HEK293 (cell line): ENCODE measurements at regions not wholly inside any gene's neighbourhood (a gene's known extent, or its start where the extent isn't known, plus 50 kb on each side); places are given as distances from the start of the nearest gene placed in this dataset.

Experiments
- OSR2 ChIP-seq: fragments of 450-650 bp; formaldehyde crosslinking; IDR thresholded peaks from 2 replicates; pipeline ENCODE4 v1.5.1; 2016; ENCODE audit warnings: missing biosample characterization, missing genetic modification characterization
- ZNF202 ChIP-seq: fragments of 450-650 bp; formaldehyde crosslinking; IDR thresholded peaks from 2 replicates; pipeline ENCODE4 v1.5.1; 2016; ENCODE audit warnings: missing biosample characterization, missing genetic modification characterization, borderline replicate concordance
- ZNF248 ChIP-seq: fragments of 450-650 bp; formaldehyde crosslinking; IDR thresholded peaks from 2 replicates; pipeline ENCODE4 v1.5.1; 2017; ENCODE audit warnings: missing biosample characterization, missing genetic modification characterization
- ZNF302 ChIP-seq: fragments of 450-650 bp; formaldehyde crosslinking; IDR thresholded peaks from 2 replicates; pipeline ENCODE4 v1.5.1; 2016; ENCODE audit warnings: missing biosample characterization, missing genetic modification characterization, low read depth
- ZNF600 ChIP-seq: fragments of 450-650 bp; formaldehyde crosslinking; IDR thresholded peaks from 2 replicates; pipeline ENCODE4 v1.5.1; 2016; ENCODE audit warnings: missing biosample characterization, missing genetic modification characterization
- ZNF677 ChIP-seq: fragments of 450-650 bp; IDR thresholded peaks from 2 replicates; pipeline ENCODE4 v1.5.0; 2018; ENCODE audit warnings: missing biosample characterization, mild to moderate bottlenecking, missing genetic modification characterization, moderate library complexity
- ZNF707 ChIP-seq: fragments of 450-650 bp; formaldehyde crosslinking; IDR thresholded peaks from 2 replicates; pipeline ENCODE4 v1.5.1; 2016; ENCODE audit warnings: missing biosample characterization, missing genetic modification characterization
- ZNF777 ChIP-seq: fragments of 450-650 bp; formaldehyde crosslinking; IDR thresholded peaks from 2 replicates; pipeline ENCODE4 v1.5.1; 2017; ENCODE audit warnings: missing biosample characterization, missing genetic modification characterization, borderline replicate concordance
- TF ChIP-seq, protein P1 (sequence below): fragments of 450-650 bp; formaldehyde crosslinking; IDR thresholded peaks from 2 replicates; pipeline ENCODE4 v1.5.1; 2016; ENCODE audit warnings: missing biosample characterization, missing genetic modification characterization
- TF ChIP-seq, protein P2 (sequence below): fragments of 450-650 bp; formaldehyde crosslinking; IDR thresholded peaks from 2 replicates; pipeline ENCODE4 v1.5.1; 2016; ENCODE audit warnings: missing biosample characterization, missing genetic modification characterization
- TF ChIP-seq, protein P3 (sequence below): fragments of 450-650 bp; formaldehyde crosslinking; IDR thresholded peaks from 2 replicates; pipeline ENCODE4 v1.5.1; 2017; ENCODE audit warnings: missing biosample characterization, missing genetic modification characterization

DNA sequence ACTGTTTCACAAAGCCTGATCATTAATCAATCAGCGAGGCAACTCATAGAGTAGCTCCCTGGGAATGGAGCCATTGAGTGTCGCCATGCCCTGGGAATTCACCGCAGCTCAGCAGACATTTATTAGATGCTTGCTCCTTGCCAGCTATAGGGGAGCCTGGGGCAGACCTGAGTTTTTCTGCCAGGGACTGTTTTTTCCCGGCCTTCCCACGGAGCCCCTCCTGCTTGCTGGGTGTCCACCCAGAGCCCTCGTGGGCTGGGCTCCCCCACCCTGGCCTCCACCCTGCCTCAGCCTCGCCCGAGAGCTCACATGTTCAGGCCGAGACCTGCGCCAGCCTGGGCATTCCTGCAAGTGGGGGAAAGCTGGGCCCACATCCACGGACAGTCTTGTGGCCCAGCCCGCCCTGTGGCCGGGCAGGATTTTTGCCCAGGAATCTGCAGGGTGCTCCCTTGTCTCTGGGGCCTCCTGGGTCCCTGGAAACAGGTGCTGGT, 64.9 kb downstream of the SMIM38 start:
- TF ChIP-seq ZNF777 (tag by site-specific recombination), result no peak
- TF ChIP-seq, protein P1, sequence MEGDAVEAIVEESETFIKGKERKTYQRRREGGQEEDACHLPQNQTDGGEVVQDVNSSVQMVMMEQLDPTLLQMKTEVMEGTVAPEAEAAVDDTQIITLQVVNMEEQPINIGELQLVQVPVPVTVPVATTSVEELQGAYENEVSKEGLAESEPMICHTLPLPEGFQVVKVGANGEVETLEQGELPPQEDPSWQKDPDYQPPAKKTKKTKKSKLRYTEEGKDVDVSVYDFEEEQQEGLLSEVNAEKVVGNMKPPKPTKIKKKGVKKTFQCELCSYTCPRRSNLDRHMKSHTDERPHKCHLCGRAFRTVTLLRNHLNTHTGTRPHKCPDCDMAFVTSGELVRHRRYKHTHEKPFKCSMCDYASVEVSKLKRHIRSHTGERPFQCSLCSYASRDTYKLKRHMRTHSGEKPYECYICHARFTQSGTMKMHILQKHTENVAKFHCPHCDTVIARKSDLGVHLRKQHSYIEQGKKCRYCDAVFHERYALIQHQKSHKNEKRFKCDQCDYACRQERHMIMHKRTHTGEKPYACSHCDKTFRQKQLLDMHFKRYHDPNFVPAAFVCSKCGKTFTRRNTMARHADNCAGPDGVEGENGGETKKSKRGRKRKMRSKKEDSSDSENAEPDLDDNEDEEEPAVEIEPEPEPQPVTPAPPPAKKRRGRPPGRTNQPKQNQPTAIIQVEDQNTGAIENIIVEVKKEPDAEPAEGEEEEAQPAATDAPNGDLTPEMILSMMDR (tag by site-specific recombination), result no peak
- TF ChIP-seq ZNF302 (tag by site-specific recombination), result no peak
- no peak for TF ChIP-seq OSR2 (tag by site-specific recombination)
- TF ChIP-seq, protein P2, sequence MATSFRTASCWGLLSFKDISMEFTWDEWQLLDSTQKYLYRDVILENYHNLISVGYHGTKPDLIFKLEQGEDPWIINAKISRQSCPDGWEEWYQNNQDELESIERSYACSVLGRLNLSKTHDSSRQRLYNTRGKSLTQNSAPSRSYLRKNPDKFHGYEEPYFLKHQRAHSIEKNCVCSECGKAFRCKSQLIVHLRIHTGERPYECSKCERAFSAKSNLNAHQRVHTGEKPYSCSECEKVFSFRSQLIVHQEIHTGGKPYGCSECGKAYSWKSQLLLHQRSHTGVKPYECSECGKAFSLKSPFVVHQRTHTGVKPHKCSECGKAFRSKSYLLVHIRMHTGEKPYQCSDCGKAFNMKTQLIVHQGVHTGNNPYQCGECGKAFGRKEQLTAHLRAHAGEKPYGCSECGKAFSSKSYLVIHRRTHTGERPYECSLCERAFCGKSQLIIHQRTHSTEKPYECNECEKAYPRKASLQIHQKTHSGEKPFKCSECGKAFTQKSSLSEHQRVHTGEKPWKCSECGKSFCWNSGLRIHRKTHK (tag by site-specific recombination), result no peak
- no peak for TF ChIP-seq ZNF248 (tag by site-specific recombination)
- TF ChIP-seq ZNF600 (tag by site-specific recombination), result no peak
- no peak for TF ChIP-seq ZNF707
- no peak for TF ChIP-seq ZNF202 (tag by site-specific recombination)
- TF ChIP-seq, protein P3, sequence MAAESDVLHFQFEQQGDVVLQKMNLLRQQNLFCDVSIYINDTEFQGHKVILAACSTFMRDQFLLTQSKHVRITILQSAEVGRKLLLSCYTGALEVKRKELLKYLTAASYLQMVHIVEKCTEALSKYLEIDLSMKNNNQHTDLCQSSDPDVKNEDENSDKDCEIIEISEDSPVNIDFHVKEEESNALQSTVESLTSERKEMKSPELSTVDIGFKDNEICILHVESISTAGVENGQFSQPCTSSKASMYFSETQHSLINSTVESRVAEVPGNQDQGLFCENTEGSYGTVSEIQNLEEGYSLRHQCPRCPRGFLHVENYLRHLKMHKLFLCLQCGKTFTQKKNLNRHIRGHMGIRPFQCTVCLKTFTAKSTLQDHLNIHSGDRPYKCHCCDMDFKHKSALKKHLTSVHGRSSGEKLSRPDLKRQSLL (tag by site-specific recombination), result no peak
- TF ChIP-seq ZNF677 (tag by site-specific recombination), result no peak
